ENCODE measurements at regions not wholly inside any gene's neighbourhood (a gene's known extent, or its start where the extent isn't known, plus 50 kb on each side); places are given as distances from the start of the nearest gene placed in this dataset.

- peak overlapping the region in 1 of 2 donors; percentile 46 for H3K27ac ChIP-seq (ENCODE audit: low read depth in 1 of 2, low read length in 2 of 2)
- ATAC-seq (ENCODE audit: poor library complexity) (no peak), DNase-seq (peak in 2 of 14 experiments; percentile 10 to 39)
- ChIA-PET CTCF (no interaction called here), POLR2A (interaction anchor here (1.0 to 1.8 kb wide), 2 partner anchors 93 to 170 kb away, joined by 4 to 5 read pairs; partner anchors contain the start of gene CASP4)
- peak overlapping the region; percentile 52 for H3K4me3 ChIP-seq (ENCODE audit: low read length)
- no peaks in the 10 kb centered on the region for H3K9me3 ChIP-seq (ENCODE audit: control insufficient read depth in 1 of 2, insufficient read depth in 1 of 2, low read length in 2 of 2)
- intact Hi-C loops (cut with DNase I, micrococcal nuclease) = no loop called here
- Mint-ChIP-seq H3K36me3 (ENCODE audit: low read depth) (no peaks in the 10 kb centered on the region), H3K27ac (peak overlapping the region; percentile 80), H3K9me3 (no peaks in the 10 kb centered on the region), H3K4me1 (ENCODE audit: low read depth) (peaks cover 59% of the 10 kb centered on the region), H3K4me3 (peak overlapping the region; percentile 84), H3K27me3 (no peaks in the 10 kb centered on the region)
- H3K27me3 ChIP-seq (ENCODE audit: control insufficient read depth in 1 of 2, insufficient read depth in 2 of 2, low read length in 2 of 2) = no peaks in the 10 kb centered on the region
- peaks cover 4% of the 10 kb centered on the region for H3K4me1 ChIP-seq (ENCODE audit: insufficient read depth, low read length)
- H3K36me3 ChIP-seq (ENCODE audit: insufficient read depth, low read length) = no peaks in the 10 kb centered on the region
- no peak for TF ChIP-seq CTCF (IDR thresholded peaks at IDR 0.05)
Measured at GRCh38 chr11:104798789-104799188, 99.5 kb downstream of the CASP12 start.

GRCh38 chr11:104796301-104796700 is 102.0 kb downstream of the CASP12 start:
- no peak overlapping the region for H3K27ac ChIP-seq (ENCODE audit: low read depth in 1 of 2, low read length in 2 of 2)
- H3K4me1 ChIP-seq (ENCODE audit: insufficient read depth, low read length) = peaks cover 4% of the 10 kb centered on the region
- no peak overlapping the region for H3K27ac Mint-ChIP-seq
- ChIA-PET POLR2A (no interaction called here), CTCF (no interaction called here)
- H3K4me3 Mint-ChIP-seq = no peak overlapping the region
- H3K27me3 Mint-ChIP-seq = no peaks in the 10 kb centered on the region
- no peaks in the 10 kb centered on the region for H3K36me3 Mint-ChIP-seq (ENCODE audit: low read depth)
- peaks cover 51% of the 10 kb centered on the region for H3K4me1 Mint-ChIP-seq (ENCODE audit: low read depth)
- no peaks in the 10 kb centered on the region for H3K9me3 ChIP-seq (ENCODE audit: control insufficient read depth in 1 of 2, insufficient read depth in 1 of 2, low read length in 2 of 2)
- DNase-seq (no peak), ATAC-seq (ENCODE audit: poor library complexity) (no peak)
- intact Hi-C loops (cut with DNase I, micrococcal nuclease) = no loop called here
- no peak overlapping the region for H3K4me3 ChIP-seq (ENCODE audit: low read length)
- no peak for TF ChIP-seq CTCF (IDR thresholded peaks at IDR 0.05)
- H3K9me3 Mint-ChIP-seq = no peaks in the 10 kb centered on the region
- H3K36me3 ChIP-seq (ENCODE audit: insufficient read depth, low read length) = no peaks in the 10 kb centered on the region
- no peaks in the 10 kb centered on the region for H3K27me3 ChIP-seq (ENCODE audit: control insufficient read depth in 1 of 2, insufficient read depth in 2 of 2, low read length in 2 of 2)

GRCh38 chr11:104795501-104796213 is 102.6 kb downstream of the CASP12 start:
- ATAC-seq (ENCODE audit: poor library complexity) = no peak
- Histone ChIP-seq H3K36me3 (ENCODE audit: insufficient read depth, low read length) (no peaks in the 10 kb centered on the region), H3K4me3 (ENCODE audit: low read length) (no peak overlapping the region), H3K27ac (ENCODE audit: low read depth in 1 of 2, low read length in 2 of 2) (no peak overlapping the region), H3K9me3 (ENCODE audit: control insufficient read depth in 1 of 2, insufficient read depth in 1 of 2, low read length in 2 of 2) (no peaks in the 10 kb centered on the region), H3K4me1 (ENCODE audit: insufficient read depth, low read length) (peaks cover 4% of the 10 kb centered on the region), H3K27me3 (ENCODE audit: control insufficient read depth in 1 of 2, insufficient read depth in 2 of 2, low read length in 2 of 2) (no peaks in the 10 kb centered on the region)
- Mint-ChIP-seq H3K27me3 (no peaks in the 10 kb centered on the region), H3K27ac (no peak overlapping the region), H3K4me3 (no peak overlapping the region), H3K9me3 (no peaks in the 10 kb centered on the region), H3K4me1 (ENCODE audit: low read depth) (peaks cover 48% of the 10 kb centered on the region), H3K36me3 (ENCODE audit: low read depth) (no peaks in the 10 kb centered on the region)
- DNase-seq = no peak
- intact Hi-C loops (cut with DNase I, micrococcal nuclease) = no loop called here
- TF ChIP-seq CTCF (IDR thresholded peaks at IDR 0.05) = no peak
- ChIA-PET POLR2A (no interaction called here), CTCF (no interaction called here)

All from CD4-positive, alpha-beta T cell (primary cell).